Testis (tissue), 2 donors: ENCODE measurements at regions not wholly inside any gene's neighbourhood (a gene's known extent, or its start where the extent isn't known, plus 50 kb on each side); places are given as distances from the start of the nearest gene placed in this dataset.

Experiments used
- CTCF ChIP-seq, 3 experiments: fragments of 450-650 bp in 2 of 3; fragments of 200-600 bp in 1 of 3; sonication (generic) in 1 of 3; IDR thresholded peaks; one replicate each; pipeline ENCODE4 v1.5.1; 2016 to 2019; ENCODE audit warnings: antibody characterized with exemption in 3 of 3, mild to moderate bottlenecking in 2 of 3, moderate library complexity in 1 of 3
- POLR2A ChIP-seq: fragments of 450-650 bp; IDR thresholded peaks from one replicate; pipeline ENCODE4 v1.6.1; 2017; ENCODE audit warnings: antibody characterized with exemption, mild to moderate bottlenecking, moderate library complexity

- TF ChIP-seq POLR2A (no peak), CTCF (IDR thresholded peaks at IDR 0.05) (no peak)
Measured at GRCh38 chr12:69000540-69001243, 67.7 kb upstream of the CPM start.
